Cerebellar nuclear complex (tissue), 1 donor: ENCODE measurements at regions not wholly inside any gene's neighbourhood (a gene's known extent, or its start where the extent isn't known, plus 50 kb on each side); places are given as distances from the start of the nearest gene placed in this dataset.
"Not testable (repeated sequence)": the region's sequence is repeated elsewhere in the genome, so short reads cannot be mapped to it uniquely, and the experiment has no call there.

Experiments
- DNase-seq, 2 experiments: peaks; one replicate each; lab custom pipeline; 2025; lab: John Stamatoyannopoulos, UW

- DNase-seq: no peak
Measured at GRCh38 chr3:139199421-139200010, 144.3 kb upstream of the MRPS22 start.

- no peak for DNase-seq
Measured at GRCh38 chr3:139201446-139202225, 142.2 kb upstream of the MRPS22 start.

- DNase-seq: no peak
Measured at GRCh38 chr3:139202226-139202958, 141.4 kb upstream of the MRPS22 start.

GRCh38 chr3:139202959-139203349, 140.9 kb upstream of the MRPS22 start:
- no peak for DNase-seq

- no peak for DNase-seq
Measured at GRCh38 chr3:139203752-139204151, 140.1 kb upstream of the MRPS22 start.

GRCh38 chr3:139204728-139205127, 139.1 kb upstream of the MRPS22 start:
- no peak for DNase-seq

GRCh38 chr3:139213936-139214335, 129.9 kb upstream of the MRPS22 start:
- no peak for DNase-seq

- no peak for DNase-seq
Measured at GRCh38 chr3:139216958-139217357, 126.9 kb upstream of the MRPS22 start.

GRCh38 chr3:139217633-139218032, 126.2 kb upstream of the MRPS22 start:
- DNase-seq: no peak

- DNase-seq: no peak
Measured at GRCh38 chr3:139218046-139218445, 125.8 kb upstream of the MRPS22 start.

GRCh38 chr3:139219463-139219862, 124.4 kb upstream of the MRPS22 start:
- DNase-seq: no peak

- DNase-seq: no peak
Measured at GRCh38 chr3:139222100-139222657, 121.6 kb upstream of the MRPS22 start.

- DNase-seq: no peak
Measured at GRCh38 chr3:139225548-139225947, 118.3 kb upstream of the MRPS22 start.

- no peak for DNase-seq
Measured at GRCh38 chr3:139226731-139227130, 117.1 kb upstream of the MRPS22 start.

- no peak for DNase-seq
Measured at GRCh38 chr3:139227165-139227564, 116.7 kb upstream of the MRPS22 start.

- DNase-seq: no peak
Measured at GRCh38 chr3:139227827-139228226, 116.0 kb upstream of the MRPS22 start.

- DNase-seq: no peak
Measured at GRCh38 chr3:139230391-139230790, 113.4 kb upstream of the MRPS22 start.

GRCh38 chr3:139231555-139232281, 112.1 kb upstream of the MRPS22 start:
- DNase-seq: no peak

- not testable (repeated sequence) for DNase-seq
Measured at GRCh38 chr3:139232341-139232740, 111.5 kb upstream of the MRPS22 start.

- DNase-seq: no peak
Measured at GRCh38 chr3:139234491-139234890, 109.3 kb upstream of the MRPS22 start.

GRCh38 chr3:139235192-139235591, 108.6 kb upstream of the MRPS22 start:
- DNase-seq: no peak

- DNase-seq: no peak
Measured at GRCh38 chr3:139236336-139236735, 107.5 kb upstream of the MRPS22 start.
